HG03457 (cell line): ENCODE measurements at regions not wholly inside any gene's neighbourhood (a gene's known extent, or its start where the extent isn't known, plus 50 kb on each side); places are given as distances from the start of the nearest gene placed in this dataset.
"Not testable (repeated sequence)": the region's sequence is repeated elsewhere in the genome, so short reads cannot be mapped to it uniquely, and the experiment has no call there.

Source experiments
- ATAC-seq: cut with Tn5 transposase; IDR thresholded peaks from one replicate; pipeline ENCODE4 v1.9.1; 2021; ENCODE audit warnings: moderate number of reproducible peaks; ENCODE audit not compliant: unreplicated experiment

DNA sequence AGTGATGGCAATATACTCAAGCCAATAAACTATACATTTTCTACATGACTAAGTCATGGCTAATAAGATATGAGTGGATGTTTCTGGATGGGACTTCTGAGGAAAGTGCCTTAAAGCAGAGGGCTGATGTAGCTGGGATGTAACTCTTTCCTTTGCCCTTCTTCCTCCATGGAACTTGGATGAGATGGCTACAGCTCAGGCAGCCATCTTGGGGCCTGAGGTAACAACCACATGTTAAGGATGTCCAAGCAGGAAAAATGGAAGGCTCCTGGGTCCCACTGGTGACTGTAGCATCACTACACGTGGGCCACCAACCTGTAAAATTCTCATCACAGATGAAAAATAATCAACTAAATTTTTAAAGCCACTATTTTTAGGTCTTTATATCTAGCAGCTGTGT lies 54.4 kb upstream of the GRIP1 start:
- ATAC-seq: no peak

DNA sequence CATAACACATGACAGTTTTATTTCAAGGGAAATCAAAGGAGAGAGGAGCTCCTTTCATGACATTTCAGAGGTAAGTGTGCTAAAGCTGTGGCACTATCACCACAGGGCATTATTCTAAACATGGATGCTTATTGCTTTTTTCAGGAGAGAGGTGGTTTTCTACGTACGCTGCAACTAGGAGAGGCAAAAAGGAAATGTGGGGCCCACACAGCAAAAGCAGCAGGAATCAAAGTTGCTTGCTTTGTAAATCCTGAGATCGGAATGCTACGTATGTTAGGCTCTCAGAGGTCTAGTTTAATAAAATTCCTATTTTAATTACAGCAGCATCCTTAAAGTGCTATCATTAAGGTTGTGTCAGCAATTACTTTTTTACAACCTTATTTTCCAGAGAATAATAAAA lies 55.0 kb upstream of the GRIP1 start:
- ATAC-seq: no peak

DNA sequence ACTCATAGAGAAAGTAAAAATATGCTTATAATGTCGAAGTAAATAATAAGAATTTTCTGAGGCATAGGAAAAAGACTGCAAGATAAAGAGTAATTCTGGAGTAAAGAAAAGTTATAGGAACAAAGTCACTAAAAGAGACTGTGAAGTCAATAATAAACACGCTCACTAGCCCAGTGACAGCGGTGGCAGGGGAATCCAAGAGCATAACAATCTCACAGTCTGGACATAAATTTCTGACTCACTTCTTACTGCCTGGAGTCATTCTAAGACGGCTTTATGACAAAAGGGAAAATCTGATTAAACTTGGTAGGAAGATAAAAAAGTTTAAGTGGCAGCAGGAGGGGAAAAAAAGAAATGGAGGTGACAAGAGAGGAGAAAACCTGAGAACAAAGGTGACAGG lies 56.4 kb upstream of the GRIP1 start:
- no peak for ATAC-seq

DNA sequence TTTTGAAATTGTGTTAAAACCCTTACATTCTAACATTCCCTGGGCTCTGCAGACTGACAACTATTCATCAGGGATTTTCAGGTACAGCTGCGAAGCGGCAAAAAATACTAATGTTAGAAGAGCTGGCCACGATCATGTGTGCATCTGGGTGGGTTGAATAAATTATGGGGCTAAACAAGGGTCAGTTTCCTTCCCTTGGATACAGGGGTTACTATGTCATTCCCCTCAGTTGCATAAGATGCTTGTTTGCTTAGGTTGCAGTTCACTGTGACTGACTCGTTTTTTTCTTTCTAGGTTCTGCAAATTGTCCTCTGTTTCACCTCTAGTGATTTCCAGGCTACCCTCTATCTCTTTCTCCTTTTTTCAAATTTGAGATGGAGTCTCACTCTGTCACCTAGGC lies 58.1 kb upstream of the GRIP1 start:
- no peak for ATAC-seq

DNA sequence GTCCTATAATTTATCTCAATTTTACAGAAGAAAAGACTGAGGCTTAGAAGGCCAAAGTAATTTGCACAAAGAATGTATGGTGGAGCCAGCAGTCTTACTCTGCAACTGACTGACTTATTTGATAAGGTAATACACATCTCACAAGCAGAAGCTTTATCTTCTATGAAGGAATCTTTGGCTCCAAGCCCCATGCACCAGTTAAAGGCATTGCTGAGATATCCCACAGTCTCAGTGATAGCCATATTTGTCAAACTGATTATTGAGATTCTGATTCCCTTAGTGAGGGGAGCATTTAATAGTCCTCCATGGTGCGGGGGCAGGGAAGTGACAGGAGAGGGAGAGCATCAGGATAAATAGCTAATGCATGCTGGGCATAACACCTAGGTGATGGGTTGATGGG lies 60.4 kb upstream of the GRIP1 start:
- no peak for ATAC-seq

DNA sequence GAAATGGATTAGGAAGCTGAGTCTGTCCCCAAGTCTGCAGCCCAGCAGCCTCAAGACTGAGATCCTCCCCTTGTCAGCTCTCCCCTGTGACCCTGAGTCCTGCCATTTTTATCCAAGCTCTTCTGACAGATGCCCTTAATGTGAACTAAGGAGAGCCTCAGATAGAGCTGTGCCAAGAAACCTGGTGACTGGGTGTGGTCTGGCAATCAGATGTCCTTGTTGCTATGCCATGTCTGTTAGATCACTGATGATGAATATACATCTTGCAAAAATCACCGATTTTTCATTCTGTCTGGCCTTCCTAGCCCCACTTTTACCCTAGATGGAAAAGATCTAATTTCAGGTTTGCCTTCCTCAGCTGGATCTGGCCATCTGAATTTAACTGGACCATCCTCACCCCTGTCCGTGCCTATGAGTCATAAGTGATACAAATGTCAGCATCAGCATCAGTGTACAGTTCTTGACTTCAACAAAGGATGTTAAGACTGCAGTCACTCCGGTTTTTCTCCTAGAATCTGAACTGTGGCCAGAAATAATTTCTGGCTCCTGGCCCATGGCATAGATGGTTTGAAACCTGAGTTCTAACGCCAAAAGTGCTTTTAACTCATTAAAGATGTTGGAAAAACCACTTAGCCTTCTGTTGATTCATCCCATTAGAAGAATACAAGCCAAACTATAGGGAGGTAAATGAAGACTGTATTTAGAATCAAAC lies 61.2 kb upstream of the GRIP1 start:
- no peak for ATAC-seq

DNA sequence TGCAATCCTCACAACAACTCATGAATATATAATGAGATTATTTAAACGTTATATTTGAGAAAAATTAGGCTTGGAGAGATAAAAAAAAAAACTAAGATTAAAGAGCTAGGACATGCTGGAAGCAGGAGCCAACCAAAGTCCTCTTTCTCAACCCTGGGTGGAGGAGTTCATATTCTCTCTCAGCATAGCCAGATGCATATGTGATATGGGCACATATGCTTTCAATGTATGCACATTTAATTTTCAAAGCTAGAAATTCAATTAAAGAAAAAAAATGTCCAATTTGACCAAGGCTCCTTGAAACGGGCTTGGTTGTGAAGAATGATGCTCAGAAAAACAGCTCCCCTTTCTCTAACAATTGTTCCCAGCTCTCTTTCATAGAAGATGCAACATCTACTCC lies 61.9 kb upstream of the GRIP1 start:
- no peak for ATAC-seq

DNA sequence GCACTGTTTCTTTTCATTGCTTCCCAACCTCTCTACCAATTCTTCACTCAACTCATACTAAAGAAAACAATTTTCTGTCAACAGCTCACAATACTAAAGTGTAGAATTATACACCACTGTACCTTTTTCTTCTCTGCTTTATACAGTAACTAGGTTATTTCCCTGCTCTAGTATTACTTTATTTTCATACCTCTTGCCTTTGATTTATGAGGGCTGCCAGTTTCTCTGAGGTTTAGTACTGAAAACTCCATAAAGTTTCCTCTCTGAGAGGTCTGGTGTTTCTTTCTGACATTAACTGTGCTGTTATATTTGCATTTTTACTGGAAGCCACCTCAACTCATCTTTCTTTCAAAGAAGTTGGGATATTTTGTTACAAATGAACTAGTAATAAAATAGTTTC lies 63.0 kb upstream of the GRIP1 start:
- ATAC-seq: no peak

DNA sequence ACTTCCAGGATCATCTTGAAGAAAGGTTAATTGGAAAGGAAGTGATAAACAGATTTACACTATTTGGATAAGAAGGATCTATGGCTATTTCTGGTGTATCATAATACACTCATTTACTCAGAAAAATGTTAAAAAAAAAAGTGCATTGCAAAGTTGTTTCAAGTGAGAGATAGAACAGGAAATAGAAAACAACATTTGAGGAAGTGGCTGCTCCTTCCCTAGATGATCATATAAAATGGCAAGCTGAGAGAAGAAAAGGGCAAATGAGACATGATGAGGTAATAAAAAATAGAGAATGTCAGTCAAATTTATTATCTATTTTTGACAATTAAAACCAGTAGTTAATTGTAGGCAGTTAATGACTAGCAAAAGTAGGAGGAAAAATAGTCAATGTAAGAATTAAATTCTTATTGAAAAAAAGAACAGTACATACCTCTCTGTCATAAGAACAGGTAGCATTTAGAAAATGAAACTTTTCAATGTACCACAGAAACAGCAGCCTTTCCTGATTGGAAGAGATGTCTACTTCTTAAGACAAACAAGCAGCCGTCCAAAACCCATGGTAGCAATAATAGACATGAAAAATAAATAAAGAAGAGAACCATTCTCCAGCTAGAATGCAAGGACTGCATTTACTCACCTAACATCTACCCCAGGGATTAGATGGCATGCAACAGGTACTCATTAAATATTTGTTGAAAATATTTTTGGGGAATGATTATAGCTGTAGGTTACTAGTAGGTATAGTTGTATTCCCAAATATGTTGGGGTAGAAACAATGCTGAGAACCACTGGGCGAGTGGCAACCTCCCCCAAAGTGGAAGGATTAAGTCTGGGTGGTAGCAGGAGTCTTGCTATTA lies 63.9 kb upstream of the GRIP1 start:
- no peak for ATAC-seq

DNA sequence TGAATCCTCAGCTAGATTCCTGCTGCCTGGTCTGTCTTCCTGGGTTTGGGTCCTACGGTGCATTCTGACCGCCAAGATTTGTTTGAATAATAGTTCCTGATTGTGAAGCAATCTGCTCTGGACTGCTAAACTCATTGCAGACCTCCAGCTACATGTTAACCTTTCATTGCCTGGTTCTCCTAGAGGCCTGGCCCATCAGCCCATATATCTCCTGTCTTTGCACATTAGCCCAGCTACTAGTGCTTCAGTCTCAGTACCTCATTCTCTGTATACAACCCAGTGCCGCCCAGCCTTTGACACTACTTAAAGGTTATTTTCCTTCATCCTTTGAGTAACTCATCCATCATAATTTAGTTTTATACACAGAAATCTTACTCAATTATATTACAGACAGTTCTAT lies 65.6 kb upstream of the GRIP1 start:
- ATAC-seq: no peak

DNA sequence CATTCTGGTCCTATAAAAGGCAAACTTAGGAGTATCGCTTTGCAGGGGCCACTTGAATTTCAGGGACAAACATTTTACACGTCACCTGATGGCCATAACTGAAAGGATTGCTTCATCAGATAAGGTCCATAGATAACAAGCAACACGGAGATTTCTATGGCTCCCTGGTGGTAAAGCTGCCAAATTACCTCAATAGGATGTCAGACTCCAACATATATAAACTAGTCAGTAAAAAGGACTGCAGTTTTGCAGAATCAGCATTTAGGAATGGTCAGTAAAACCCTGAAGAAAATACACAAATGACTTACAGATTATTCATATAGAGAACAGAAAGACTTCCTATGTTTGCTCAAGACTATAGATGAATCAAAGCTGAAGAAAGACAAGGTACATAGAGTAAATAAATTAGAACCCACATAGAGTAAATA lies 66.1 kb upstream of the GRIP1 start:
- ATAC-seq: no peak

DNA sequence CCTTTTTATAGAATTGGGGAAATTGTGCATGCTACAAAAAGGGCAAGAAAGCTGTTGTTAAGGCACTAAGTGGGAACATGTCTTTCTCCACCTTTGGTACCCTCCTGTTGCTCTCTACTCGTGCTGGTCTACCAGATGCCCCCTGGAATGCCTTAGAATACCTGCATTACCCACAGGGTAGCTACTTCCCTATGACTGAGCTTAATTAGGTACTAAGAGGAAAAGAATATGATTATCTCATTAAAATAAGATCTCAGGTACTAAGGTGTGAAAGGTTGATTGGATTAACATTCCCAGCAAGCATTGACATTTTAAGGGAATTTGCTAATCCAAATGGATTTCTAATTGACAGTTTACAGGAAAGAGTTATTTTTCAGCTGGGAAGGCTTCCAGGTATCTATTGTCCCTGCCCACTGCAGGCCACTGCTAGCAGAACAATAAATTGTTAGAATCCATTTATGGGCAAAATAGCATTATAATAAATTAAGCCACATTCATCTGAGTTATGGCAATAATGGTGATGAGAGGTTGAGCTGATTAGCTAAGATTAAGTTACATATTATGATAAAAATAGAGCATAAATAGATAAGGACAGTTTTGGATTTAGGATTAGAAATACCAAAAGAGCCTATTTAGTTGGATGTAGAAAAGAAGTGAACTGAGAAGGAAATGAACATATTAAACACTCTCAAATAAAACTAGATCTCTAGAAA lies 67.8 kb upstream of the GRIP1 start:
- ATAC-seq: no peak

DNA sequence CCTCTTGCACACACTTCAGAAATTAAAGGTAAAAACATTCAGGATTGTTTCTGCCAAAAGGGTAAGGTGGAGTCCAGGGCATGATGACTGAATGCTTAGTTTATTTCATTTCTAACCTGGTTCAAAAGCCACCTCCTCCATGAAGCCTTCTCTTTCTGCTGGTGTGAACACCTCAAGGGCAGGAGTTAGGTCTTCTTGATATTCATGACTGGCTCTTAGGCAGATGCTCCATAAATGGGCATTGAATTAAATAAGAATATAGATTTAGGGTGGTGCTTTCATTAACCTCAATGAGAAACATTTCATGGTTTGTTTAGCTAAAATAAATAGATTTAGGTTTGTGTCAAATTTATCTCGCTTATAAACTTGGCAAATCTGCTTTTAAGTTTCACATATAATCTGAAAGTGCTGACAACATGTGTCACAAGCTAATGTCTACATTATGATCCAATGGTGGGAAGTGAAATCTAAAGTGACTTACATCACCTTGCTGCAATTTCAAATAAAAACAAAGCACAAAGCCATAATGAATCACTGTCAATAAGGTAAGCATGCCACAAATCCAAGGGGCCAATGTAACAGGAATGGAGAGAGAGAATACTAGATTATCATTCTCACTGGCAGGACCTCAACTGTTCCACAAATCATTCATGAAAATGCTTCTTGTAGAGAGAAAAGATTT lies 72.7 kb upstream of the GRIP1 start:
- ATAC-seq: no peak

DNA sequence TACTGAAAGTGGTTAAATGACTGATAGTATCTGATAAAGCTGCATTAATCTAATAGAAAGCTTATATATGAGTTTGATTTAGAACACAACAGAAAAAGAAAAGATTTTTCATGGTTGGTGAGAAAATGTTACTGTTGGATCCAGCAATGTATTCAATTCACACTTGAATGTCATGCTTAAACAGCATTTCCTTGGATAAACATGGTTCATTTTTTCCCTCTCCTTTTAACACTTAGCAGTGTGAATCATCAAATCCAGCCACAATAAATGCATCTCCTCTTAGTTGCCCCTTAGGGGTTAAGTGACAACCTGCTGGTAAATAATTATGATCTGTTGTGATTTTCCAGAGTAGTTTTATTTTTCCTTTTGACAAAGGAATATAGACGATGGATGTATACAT lies 74.9 kb upstream of the GRIP1 start:
- no peak for ATAC-seq

DNA sequence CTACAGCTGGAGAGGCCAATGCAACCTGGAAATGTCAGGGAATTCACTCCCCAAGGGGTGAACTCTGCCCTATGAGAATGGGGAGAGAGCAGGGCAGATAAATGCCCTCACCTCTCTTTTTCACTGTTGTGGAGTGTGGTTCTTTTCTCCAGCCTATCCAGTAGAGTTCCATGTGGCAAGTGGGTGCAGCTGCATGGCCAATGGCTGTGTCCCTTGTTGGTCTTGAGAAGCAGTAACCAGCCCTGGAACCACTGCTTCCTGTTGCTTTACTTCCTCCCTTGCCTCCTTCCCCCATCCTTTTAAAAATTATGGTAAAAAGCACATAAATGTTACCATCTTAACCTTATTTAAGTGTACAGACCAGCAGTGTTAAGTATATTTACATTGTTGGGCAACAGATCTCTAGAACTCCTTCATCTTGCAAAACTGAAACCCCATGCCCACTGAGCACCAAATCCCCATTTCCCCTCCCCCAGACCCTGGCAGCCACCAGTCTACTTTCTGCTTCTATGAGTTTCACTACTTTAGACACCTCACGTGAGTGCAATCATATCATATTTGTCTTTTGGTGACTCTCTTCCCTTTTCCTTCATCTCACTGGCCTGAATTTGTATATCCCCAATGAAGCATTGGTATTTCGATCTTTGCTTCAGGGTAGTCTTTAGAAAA lies 77.0 kb upstream of the GRIP1 start:
- no peak for ATAC-seq

DNA sequence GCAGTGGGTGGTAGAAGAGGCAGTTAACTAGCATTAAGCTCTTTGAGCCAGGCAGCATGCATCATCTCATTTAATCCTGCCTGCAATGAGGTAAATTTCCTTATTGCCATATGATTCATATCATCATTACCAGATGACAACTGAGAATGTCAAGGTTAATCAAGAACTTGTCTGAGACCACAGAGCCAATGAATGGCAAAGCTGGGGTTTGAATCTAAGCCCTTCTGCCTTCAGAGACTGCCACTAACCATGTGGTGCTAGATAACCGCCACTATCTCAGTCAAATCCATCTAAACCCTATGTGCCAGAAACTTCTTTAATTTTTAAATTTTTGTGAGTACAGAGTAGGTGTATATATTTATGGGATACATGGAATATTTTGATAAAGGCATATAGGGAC lies 77.8 kb upstream of the GRIP1 start:
- ATAC-seq: no peak

DNA sequence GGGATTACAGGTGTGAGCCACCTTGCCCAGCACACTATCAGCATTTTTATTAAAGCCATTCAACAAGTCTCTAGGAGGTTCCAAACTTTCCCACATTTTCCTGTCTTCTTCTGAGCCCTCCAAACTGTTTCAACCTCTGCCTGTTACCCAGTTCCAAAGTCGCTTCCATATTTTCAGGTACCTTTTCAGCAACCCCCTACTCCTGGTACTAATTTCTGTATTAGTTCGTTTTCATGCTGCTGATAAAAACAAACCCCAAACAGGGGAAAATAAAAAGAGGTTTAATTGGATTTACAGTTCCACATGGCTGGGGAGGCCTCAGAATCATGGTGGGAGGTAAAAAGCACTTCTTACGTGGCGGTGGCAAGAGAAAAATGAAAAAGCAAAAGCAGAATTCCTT lies 81.2 kb upstream of the GRIP1 start:
- not testable (repeated sequence) for ATAC-seq

DNA sequence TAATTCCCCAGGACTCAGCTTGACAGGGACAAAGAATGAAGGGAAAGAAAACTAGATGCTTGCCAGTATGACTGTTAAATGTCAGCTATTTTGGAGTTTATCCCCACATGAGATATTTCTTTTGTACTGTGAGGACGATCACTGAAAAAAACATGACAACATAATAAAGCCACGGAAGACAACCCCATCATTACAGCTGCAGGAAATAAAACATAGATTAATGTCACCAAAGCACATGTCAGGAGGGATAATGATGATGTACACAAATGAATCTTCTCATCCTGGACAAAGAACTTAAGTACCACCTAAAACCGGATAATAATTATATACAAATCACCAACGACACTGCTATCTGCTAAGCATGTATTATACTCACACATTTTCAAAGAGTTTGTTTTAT lies 84.6 kb upstream of the GRIP1 start:
- ATAC-seq: no peak

DNA sequence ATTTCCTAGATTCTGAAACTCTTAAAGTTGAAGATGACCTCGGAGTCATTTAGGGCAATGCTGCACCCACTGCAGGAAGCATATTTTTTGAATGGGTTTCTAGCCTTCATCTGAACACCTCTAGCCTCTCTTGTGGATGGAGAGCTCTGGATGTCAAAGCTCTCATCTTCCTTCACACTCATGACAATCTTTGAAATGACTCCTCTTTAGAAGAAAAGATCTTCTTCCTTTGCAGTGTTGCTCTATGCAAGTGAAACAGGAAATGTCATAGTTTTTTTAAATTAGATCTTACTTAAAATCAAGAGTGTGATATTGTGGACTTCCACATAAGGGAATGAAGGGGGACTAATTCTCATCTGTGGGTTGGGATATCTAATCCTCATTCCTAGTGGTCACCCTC lies 86.3 kb upstream of the GRIP1 start:
- ATAC-seq: no peak

DNA sequence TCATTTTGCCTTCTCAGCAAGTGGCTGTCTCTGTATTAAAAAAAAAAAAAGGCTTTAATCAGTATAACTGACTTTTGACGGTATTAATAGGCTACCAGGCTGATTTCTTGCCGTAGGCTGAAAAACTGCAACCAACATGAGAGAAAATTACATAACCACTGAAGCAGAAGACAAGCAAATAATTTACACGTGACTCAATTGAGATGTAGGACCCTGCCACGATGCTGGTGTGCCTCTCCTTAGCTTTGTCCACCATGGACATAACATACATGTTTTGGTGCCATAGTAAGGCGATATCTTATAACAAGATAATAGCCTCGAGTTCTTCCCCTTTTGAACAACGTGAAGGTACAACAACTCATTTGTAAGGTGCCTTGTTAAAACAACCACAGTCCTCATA lies 88.7 kb upstream of the GRIP1 start:
- ATAC-seq: no peak

DNA sequence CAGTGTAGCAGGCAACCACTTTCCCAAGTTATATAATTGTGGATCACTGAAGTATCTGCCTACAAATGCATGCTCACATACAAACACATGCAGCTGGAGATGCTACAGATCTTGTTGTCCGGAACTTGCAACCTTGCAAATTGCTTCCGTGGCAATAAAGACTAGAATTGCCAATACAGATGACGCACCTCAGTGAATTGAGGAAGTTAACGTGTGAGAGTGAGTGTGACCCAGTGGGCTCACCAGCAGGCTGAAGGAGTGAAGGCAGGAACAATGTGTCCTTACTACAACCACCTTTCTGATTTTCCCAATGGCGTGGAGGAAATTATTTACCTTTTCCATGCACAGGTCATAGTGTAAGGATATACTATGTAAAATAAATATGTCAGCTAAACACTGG lies 89.4 kb upstream of the GRIP1 start:
- ATAC-seq: no peak
